Stimulated activated CD8-positive, alpha-beta memory T cell treated with anti-CD3 and anti-CD28 coated beads, Interleukin-15, amount 100 ng/mL, for 4 hours (primary cell): ENCODE measurements at regions not wholly inside any gene's neighbourhood (a gene's known extent, or its start where the extent isn't known, plus 50 kb on each side); places are given as distances from the start of the nearest gene placed in this dataset.

ENCODE experiments used
- DNase-seq, 2 donors: peaks; one replicate each; pipeline ENCODE4 v3.0.0-alpha.2; 2020; ENCODE audit warnings: low read depth in 2 of 2

DNA sequence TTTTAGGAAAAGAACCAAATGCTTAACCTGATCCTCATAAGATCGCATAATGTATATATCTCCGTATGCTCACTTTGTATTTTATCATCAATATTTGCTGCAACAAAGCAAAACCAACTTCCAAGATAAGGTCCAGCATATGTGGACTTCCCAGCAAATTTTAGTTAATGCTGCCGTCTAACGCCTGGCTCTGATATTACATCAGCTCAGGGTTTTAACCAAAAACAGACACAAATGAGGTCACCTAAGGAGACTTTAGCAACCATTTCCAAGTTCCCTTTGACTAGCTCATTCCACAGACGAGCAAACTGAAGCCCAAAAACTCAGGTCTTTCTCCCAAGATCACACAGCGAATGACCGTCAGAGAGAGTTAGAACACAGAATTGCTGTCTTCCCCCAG is 59.4 kb upstream of the UCN3 start:
- DNase-seq = no peak

DNA sequence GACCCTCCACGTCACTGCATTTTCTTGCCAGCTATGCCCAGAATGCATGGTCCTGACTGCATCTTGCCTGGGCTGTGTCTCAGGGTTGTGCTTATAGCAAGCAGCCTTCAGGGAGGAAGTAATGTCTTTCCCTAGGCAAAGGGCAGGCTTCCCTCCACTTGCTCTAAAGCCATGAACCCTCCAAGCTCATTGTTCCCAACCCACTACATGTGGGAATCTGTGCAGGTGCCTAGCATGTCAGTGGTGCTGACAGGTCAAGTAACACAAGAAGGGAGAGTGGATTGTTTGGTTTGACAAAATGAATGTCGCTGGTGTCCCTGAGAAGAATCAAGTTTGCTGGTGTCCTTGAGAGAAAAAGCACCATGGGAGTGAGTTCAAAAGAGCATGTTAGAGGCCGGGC is 53.9 kb upstream of the UCN3 start:
- DNase-seq = no peak

DNA sequence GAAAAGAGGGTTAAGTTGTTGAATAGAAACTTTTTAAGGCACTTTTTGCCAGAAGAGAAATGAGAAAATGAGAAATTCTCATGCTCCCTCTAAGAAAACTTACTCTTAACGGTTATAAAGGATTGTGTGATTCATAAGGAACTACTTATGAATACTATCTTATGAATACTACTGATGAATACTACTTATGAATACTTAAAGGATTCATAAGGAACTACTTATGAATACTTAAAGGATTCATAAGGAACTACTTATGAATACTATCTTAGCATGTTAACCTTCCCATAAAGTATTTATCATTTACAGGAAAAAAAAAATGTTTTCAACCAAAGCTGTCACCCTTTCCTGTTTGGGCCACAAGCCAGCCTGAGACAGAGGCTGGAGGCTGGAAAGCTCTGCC is 53.1 kb upstream of the UCN3 start:
- DNase-seq = no peak

DNA sequence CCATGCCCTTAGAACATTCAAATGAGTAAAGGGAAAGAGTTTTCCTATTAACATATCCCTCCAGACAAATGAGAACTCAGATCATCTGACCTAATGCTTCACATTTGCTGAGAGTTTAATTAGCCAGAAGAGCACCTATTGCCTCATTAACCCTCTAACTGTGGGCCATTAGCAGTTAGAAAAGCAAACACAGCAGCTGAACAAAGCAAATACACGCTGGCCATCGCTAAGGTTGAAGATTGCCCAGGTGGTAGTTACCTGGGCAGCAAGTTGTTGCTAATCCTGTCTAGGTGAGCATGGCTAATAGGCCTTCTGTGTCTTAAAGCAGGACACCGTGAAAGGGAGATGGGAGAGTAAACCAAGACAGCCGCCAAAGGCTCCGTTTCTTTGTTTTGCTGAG is 49.9 kb upstream of the UCN3 start:
- DNase-seq = no peak
